SH-SY5Y (cell line): ENCODE measurements at regions not wholly inside any gene's neighbourhood (a gene's known extent, or its start where the extent isn't known, plus 50 kb on each side); places are given as distances from the start of the nearest gene placed in this dataset.

Source experiments
- GATA2 ChIP-seq: IDR thresholded peaks from 2 replicates; pipeline ENCODE4 v1.6.1; 2011; ENCODE audit warnings: mild to moderate bottlenecking, low read depth, low read length
- GATA3 ChIP-seq: IDR thresholded peaks from 2 replicates; pipeline ENCODE4 v1.6.1; 2011; ENCODE audit warnings: low read depth, mild to moderate bottlenecking, low read length, moderate library complexity

GRCh38 chr16:85253084-85253941 lies 141.0 kb upstream of the CIBAR2 start:
- TF ChIP-seq GATA2 (no peak), GATA3 (no peak)
